SU-DHL-6 (cell line): ENCODE measurements at regions not wholly inside any gene's neighbourhood (a gene's known extent, or its start where the extent isn't known, plus 50 kb on each side); places are given as distances from the start of the nearest gene placed in this dataset.

Experiments used
- EZH2phosphoT487 ChIP-seq: fragments of 200-600 bp; sonication (generic), shearing (Covaris generic); conservative IDR thresholded peaks from 2 replicates; pipeline ENCODE4 v1.6.1; 2018; ENCODE audit warnings: mild to moderate bottlenecking, antibody characterized with exemption, low read length, moderate library complexity, mixed read lengths
- TF ChIP-seq, protein P1 (sequence below): fragments of 200-600 bp; sonication (generic); IDR thresholded peaks from one replicate; pipeline ENCODE4 v1.5.1; 2017; ENCODE audit warnings: antibody characterized with exemption, mild to moderate bottlenecking, low read length, moderate library complexity; ENCODE audit not compliant: insufficient read depth, poor library complexity, severe bottlenecking

DNA sequence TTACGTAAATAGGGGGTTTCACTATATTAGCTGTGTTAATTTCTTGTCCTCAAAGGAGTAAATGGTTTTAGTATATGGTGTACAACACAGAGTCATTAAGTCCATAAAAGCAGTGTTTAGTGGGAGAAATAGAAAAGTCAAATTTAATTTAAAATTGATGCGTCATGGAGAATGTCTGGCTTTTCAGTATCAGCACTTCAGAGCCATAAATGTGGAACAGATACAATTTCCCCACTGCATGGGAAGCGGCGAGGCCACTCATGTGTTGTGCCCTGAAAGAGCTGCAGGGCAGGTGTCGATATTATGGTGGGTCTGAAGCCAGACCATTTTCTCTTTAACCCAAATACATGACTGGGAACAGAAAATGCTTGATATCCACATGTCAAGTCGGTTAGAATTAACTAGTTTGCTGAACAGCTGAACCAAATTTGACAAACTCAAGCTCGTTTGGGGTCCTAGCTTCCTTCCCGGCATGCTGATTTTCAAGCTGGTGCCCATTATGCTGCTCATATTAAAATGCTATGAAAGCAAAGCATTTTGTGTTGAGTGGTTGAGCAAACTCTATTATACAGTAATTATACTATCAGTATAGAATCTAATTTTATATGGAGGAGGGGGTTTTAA lies 364.6 kb upstream of the TBL1XR1 start:
- TF ChIP-seq, protein P1, sequence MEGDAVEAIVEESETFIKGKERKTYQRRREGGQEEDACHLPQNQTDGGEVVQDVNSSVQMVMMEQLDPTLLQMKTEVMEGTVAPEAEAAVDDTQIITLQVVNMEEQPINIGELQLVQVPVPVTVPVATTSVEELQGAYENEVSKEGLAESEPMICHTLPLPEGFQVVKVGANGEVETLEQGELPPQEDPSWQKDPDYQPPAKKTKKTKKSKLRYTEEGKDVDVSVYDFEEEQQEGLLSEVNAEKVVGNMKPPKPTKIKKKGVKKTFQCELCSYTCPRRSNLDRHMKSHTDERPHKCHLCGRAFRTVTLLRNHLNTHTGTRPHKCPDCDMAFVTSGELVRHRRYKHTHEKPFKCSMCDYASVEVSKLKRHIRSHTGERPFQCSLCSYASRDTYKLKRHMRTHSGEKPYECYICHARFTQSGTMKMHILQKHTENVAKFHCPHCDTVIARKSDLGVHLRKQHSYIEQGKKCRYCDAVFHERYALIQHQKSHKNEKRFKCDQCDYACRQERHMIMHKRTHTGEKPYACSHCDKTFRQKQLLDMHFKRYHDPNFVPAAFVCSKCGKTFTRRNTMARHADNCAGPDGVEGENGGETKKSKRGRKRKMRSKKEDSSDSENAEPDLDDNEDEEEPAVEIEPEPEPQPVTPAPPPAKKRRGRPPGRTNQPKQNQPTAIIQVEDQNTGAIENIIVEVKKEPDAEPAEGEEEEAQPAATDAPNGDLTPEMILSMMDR = no peak
- TF ChIP-seq EZH2phosphoT487 = no peak
